ENCODE measurements at regions not wholly inside any gene's neighbourhood (a gene's known extent, or its start where the extent isn't known, plus 50 kb on each side); places are given as distances from the start of the nearest gene placed in this dataset.

GRCh38 chr10:76784076-76784475 lies 853.5 kb downstream of the KCNMA1 start:
- Histone ChIP-seq H3K27ac (no peak overlapping the region), H3K4me3 (no peak overlapping the region), H3K27me3 (no peaks in the 10 kb centered on the region), H3K4me1 (no peaks in the 10 kb centered on the region), H3K9me3 (no peaks in the 10 kb centered on the region), H3K36me3 (no peaks in the 10 kb centered on the region)
- no peak for TF ChIP-seq POLR2AphosphoS5 (IDR thresholded peaks at IDR 0.05; ENCODE audit: insufficient read depth in 1 of 2, low read depth in 1 of 2)
- TF ChIP-seq POLR2A (IDR thresholded peaks at IDR 0.05): no peak
- no peak for TF ChIP-seq CTCF (IDR thresholded peaks at IDR 0.05)
- no peak for DNase-seq (ENCODE audit: extremely low spot score in 2 of 2)
- intact Hi-C loops (cut with DNase I): no loop called here

GRCh38 chr10:76779796-76780301 lies 857.8 kb downstream of the KCNMA1 start:
- intact Hi-C loops (cut with DNase I): no loop called here
- Histone ChIP-seq H3K36me3 (no peaks in the 10 kb centered on the region), H3K27me3 (no peaks in the 10 kb centered on the region), H3K4me1 (no peaks in the 10 kb centered on the region), H3K4me3 (no peak overlapping the region), H3K27ac (no peak overlapping the region), H3K9me3 (no peaks in the 10 kb centered on the region)
- DNase-seq (ENCODE audit: extremely low spot score in 2 of 2): no peak
- no peak for TF ChIP-seq POLR2AphosphoS5 (IDR thresholded peaks at IDR 0.05; ENCODE audit: insufficient read depth in 1 of 2, low read depth in 1 of 2)
- TF ChIP-seq POLR2A (IDR thresholded peaks at IDR 0.05): no peak
- no peak for TF ChIP-seq CTCF (IDR thresholded peaks at IDR 0.05)

- DNase-seq (ENCODE audit: extremely low spot score in 2 of 2): no peak
- Histone ChIP-seq H3K27me3 (no peaks in the 10 kb centered on the region), H3K36me3 (no peaks in the 10 kb centered on the region), H3K27ac (no peak overlapping the region), H3K9me3 (no peaks in the 10 kb centered on the region), H3K4me3 (no peak overlapping the region), H3K4me1 (no peaks in the 10 kb centered on the region)
- intact Hi-C loops (cut with DNase I): no loop called here
- no peak for TF ChIP-seq CTCF (IDR thresholded peaks at IDR 0.05)
Observed at GRCh38 chr10:76778914-76779795, 858.5 kb downstream of the KCNMA1 start.

GRCh38 chr10:76774987-76775603 lies 862.5 kb downstream of the KCNMA1 start:
- no peaks in the 10 kb centered on the region for H3K4me1 ChIP-seq
- DNase-seq (ENCODE audit: extremely low spot score in 2 of 2): no peak
- intact Hi-C loops (cut with DNase I): no loop called here
- no peak overlapping the region for H3K27ac ChIP-seq
- TF ChIP-seq CTCF (IDR thresholded peaks at IDR 0.05) (no peak), POLR2A (IDR thresholded peaks at IDR 0.05) (no peak), POLR2AphosphoS5 (IDR thresholded peaks at IDR 0.05; ENCODE audit: insufficient read depth in 1 of 2, low read depth in 1 of 2) (no peak)
- H3K4me3 ChIP-seq: no peak overlapping the region
- H3K27me3 ChIP-seq: no peaks in the 10 kb centered on the region
- no peaks in the 10 kb centered on the region for H3K36me3 ChIP-seq
- H3K9me3 ChIP-seq: no peaks in the 10 kb centered on the region

GRCh38 chr10:76769582-76769981 lies 868.0 kb downstream of the KCNMA1 start:
- intact Hi-C loops (cut with DNase I): no loop called here
- no peak for DNase-seq (ENCODE audit: extremely low spot score in 2 of 2)
- H3K4me1 ChIP-seq: no peaks in the 10 kb centered on the region
- TF ChIP-seq POLR2A (IDR thresholded peaks at IDR 0.05) (no peak), CTCF (IDR thresholded peaks at IDR 0.05) (no peak), POLR2AphosphoS5 (IDR thresholded peaks at IDR 0.05; ENCODE audit: insufficient read depth in 1 of 2, low read depth in 1 of 2) (no peak)
- no peaks in the 10 kb centered on the region for H3K36me3 ChIP-seq
- H3K9me3 ChIP-seq: no peaks in the 10 kb centered on the region
- no peaks in the 10 kb centered on the region for H3K27me3 ChIP-seq
- H3K27ac ChIP-seq: no peak overlapping the region
- H3K4me3 ChIP-seq: no peak overlapping the region

Measured in vagina (tissue), 2 donors.